Panc1 (cell line): ENCODE measurements at regions not wholly inside any gene's neighbourhood (a gene's known extent, or its start where the extent isn't known, plus 50 kb on each side); places are given as distances from the start of the nearest gene placed in this dataset.

ENCODE experiments used
- ATAC-seq: fragments of 200-7000 bp; cut with Tn5 transposase; 2 replicates; pipeline ENCODE4 v1.9.1; 2020; ENCODE audit warnings: mild to moderate bottlenecking, moderate library complexity
- BruUV-seq: library from RNA; stranded (reverse); fragments of 400-500 nt; replicated peaks from 2 replicates; lab custom pipeline; 2021; lab: Mats Ljungman, UMichigan
- CTCF ChIA-PET: fragments of 300-600 bp; sonication (Branson Sonifier 250); formaldehyde crosslinking; loops from one replicate; lab custom pipeline; 2022; ENCODE audit warnings: antibody characterized with exemption; lab: Charles Lee
- POLR2A ChIA-PET: fragments of 300-600 bp; sonication (Branson Sonifier 250); formaldehyde crosslinking; loops from one replicate; lab custom pipeline; 2022; ENCODE audit warnings: antibody characterized with exemption; lab: Charles Lee
- DNase-seq: peaks from one replicate; pipeline ENCODE4 v3.0.0-alpha.2; 2010; ENCODE audit warnings: low read depth, low spot score
- H3K27ac ChIP-seq: 2 replicates; pipeline ENCODE4 v1.5.1; 2011; ENCODE audit warnings: mild to moderate bottlenecking, low read length, inconsistent platforms
- H3K27me3 ChIP-seq: fragments of 200-500 bp; sonication (Bioruptor generic); 2 replicates; pipeline ENCODE4 v1.6.0; 2014; ENCODE audit warnings: low read length, inconsistent platforms; ENCODE audit not compliant: control insufficient read depth, insufficient read depth
- H3K36me3 ChIP-seq: fragments of 200-500 bp; sonication (Bioruptor generic); 2 replicates; pipeline ENCODE4 v1.5.1; 2014; ENCODE audit warnings: inconsistent platforms, mild to moderate bottlenecking, low read length, moderate library complexity; ENCODE audit not compliant: control insufficient read depth, insufficient read depth
- H3K4me1 ChIP-seq: 2 replicates; pipeline ENCODE4 v1.5.1; 2011; ENCODE audit warnings: inconsistent platforms, mild to moderate bottlenecking, low read length, moderate library complexity; ENCODE audit not compliant: control insufficient read depth, insufficient read depth
- H3K4me3 ChIP-seq, 2 experiments: 2 replicates each; pipeline ENCODE4 v1.5.1; 2011 to 2012; ENCODE audit warnings: low read depth in 2 of 2, low read length in 2 of 2, mild to moderate bottlenecking in 2 of 2, inconsistent platforms in 1 of 2, moderate library complexity in 1 of 2
- H3K9me3 ChIP-seq: fragments of 200-500 bp; sonication (Bioruptor generic); 2 replicates; pipeline ENCODE4 v1.5.1; 2014; ENCODE audit warnings: low read depth, mild to moderate bottlenecking, inconsistent platforms, low read length, moderate library complexity; ENCODE audit not compliant: control insufficient read depth, insufficient read depth
- CTCF ChIP-seq: fragments of 450-650 bp; IDR thresholded peaks from 2 replicates; pipeline ENCODE4 v1.5.1; 2017; ENCODE audit warnings: mild to moderate bottlenecking
- POLR2AphosphoS5 ChIP-seq: IDR thresholded peaks from 2 replicates; pipeline ENCODE4 v1.6.1; 2012; ENCODE audit warnings: mild to moderate bottlenecking, low read depth, low read length, moderate library complexity
- SIN3A ChIP-seq: IDR thresholded peaks from 2 replicates; pipeline ENCODE4 v1.6.1; 2012; ENCODE audit warnings: low read depth, mild to moderate bottlenecking, low read length, moderate library complexity, borderline replicate concordance; ENCODE audit not compliant: insufficient read depth
- TCF7L2 ChIP-seq: IDR thresholded peaks from 2 replicates; pipeline ENCODE4 v1.6.1; 2011; ENCODE audit warnings: mild to moderate bottlenecking, low read depth, low read length, inconsistent platforms
- in situ Hi-C: cut with HindIII; loops from 2 replicates; pipeline ENCODE4 v1.10.0; 2016; ENCODE audit warnings: low sequenced_read_pairs, low pct_unique_long_range_greater_than_20kb
- intact Hi-C: fragments of 100-400 bp; cut with micrococcal nuclease; formaldehyde crosslinking; loops from one replicate; pipeline ENCODE4 v1.10.0; 2022; ENCODE audit not compliant: unreplicated experiment
- TF ChIP-seq, protein P1 (sequence below), 2 experiments: IDR thresholded peaks; 2 replicates each; pipeline ENCODE4 v1.6.1; 2011 to 2012; ENCODE audit warnings: low read depth in 2 of 2, control low read depth in 1 of 2, low read length in 1 of 2, mild to moderate bottlenecking in 1 of 2, moderate library complexity in 1 of 2; ENCODE audit not compliant: insufficient read depth in 1 of 2

DNA sequence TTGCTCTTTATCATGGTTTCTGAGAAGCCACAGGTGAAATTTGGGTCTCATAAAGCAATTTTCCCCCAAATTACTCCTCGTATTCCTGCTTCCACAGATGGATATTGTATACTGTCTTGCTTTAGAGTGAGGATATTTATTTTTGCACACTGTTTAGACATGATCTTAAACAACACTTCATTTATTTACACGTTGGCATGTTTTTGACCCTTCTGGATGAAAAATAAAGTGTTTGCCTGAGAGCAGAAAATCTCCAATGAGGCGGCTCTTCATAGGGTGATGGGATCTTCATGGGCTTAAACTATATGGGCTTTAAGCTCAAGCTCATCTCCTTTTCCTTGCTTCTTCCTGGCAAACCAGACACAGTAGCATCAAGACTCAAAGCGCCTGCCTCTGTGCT is 148.4 kb downstream of the MACROH2A1 start:
- Histone ChIP-seq H3K4me3 (no peak overlapping the region), H3K4me1 (peaks cover 23% of the 10 kb centered on the region), H3K36me3 (no peaks in the 10 kb centered on the region), H3K9me3 (no peaks in the 10 kb centered on the region), H3K27me3 (no peaks in the 10 kb centered on the region), H3K27ac (no peak overlapping the region)
- ChIA-PET POLR2A (interaction anchor here (0.6 kb wide), 1 partner anchor 68 kb away, joined by 3 read pairs; no protein-coding TSS in a partner anchor), CTCF (no interaction called here)
- intact Hi-C loops (no loop called here), in situ Hi-C loops (no loop called here)
- TF ChIP-seq TCF7L2, result no peak
- TF ChIP-seq, protein P1, sequence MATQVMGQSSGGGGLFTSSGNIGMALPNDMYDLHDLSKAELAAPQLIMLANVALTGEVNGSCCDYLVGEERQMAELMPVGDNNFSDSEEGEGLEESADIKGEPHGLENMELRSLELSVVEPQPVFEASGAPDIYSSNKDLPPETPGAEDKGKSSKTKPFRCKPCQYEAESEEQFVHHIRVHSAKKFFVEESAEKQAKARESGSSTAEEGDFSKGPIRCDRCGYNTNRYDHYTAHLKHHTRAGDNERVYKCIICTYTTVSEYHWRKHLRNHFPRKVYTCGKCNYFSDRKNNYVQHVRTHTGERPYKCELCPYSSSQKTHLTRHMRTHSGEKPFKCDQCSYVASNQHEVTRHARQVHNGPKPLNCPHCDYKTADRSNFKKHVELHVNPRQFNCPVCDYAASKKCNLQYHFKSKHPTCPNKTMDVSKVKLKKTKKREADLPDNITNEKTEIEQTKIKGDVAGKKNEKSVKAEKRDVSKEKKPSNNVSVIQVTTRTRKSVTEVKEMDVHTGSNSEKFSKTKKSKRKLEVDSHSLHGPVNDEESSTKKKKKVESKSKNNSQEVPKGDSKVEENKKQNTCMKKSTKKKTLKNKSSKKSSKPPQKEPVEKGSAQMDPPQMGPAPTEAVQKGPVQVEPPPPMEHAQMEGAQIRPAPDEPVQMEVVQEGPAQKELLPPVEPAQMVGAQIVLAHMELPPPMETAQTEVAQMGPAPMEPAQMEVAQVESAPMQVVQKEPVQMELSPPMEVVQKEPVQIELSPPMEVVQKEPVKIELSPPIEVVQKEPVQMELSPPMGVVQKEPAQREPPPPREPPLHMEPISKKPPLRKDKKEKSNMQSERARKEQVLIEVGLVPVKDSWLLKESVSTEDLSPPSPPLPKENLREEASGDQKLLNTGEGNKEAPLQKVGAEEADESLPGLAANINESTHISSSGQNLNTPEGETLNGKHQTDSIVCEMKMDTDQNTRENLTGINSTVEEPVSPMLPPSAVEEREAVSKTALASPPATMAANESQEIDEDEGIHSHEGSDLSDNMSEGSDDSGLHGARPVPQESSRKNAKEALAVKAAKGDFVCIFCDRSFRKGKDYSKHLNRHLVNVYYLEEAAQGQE (IDR thresholded peaks at IDR 0.05; ENCODE audit: insufficient read depth in 1 of 2, low read depth in 2 of 2, low read length in 1 of 2), result no peak
- TF ChIP-seq SIN3A, result no peak
- no peak for TF ChIP-seq POLR2AphosphoS5
- TF ChIP-seq CTCF, result no peak
- BruUV-seq, result no TSS peak
- no peak for DNase-seq
- ATAC-seq, result no peak

DNA sequence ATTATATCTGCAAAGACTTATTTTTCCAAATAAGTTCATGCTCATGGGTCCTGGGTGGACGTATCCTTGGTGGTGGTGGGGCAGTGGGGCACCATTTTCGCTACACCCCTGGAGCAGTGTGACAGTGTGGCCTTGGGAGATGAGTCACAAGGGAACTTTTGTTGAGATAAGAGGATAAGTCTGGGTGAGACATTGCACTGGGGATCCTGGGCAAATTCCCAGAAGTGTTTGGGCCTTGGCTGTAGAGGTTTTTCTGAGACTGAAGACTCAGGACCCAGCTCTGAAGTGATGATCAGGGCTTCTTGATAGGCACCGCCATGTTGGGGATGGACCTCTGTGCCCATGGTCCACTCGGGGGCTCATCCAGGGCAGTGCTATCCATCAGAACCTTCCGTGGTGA is 149.4 kb downstream of the MACROH2A1 start:
- intact Hi-C loops, result no loop called here
- H3K36me3 ChIP-seq, result no peaks in the 10 kb centered on the region
- DNase-seq, result no peak
- no peak overlapping the region for H3K4me3 ChIP-seq
- no peak for TF ChIP-seq TCF7L2
- no peak for TF ChIP-seq SIN3A
- no peak for TF ChIP-seq CTCF
- TF ChIP-seq, protein P1 (IDR thresholded peaks at IDR 0.05; ENCODE audit: insufficient read depth in 1 of 2, low read depth in 2 of 2, low read length in 1 of 2), result no peak
- TF ChIP-seq POLR2AphosphoS5, result no peak
- ATAC-seq, result no peak
- POLR2A ChIA-PET, result no interaction called here
- H3K27me3 ChIP-seq, result no peaks in the 10 kb centered on the region
- in situ Hi-C loops, result no loop called here
- no TSS peak for BruUV-seq
- H3K27ac ChIP-seq, result no peak overlapping the region
- CTCF ChIA-PET, result interaction anchor here (0.6 kb wide), 2 partner anchors 15 to 33 kb away, joined by 4 to 5 read pairs; no protein-coding TSS in a partner anchor
- H3K9me3 ChIP-seq, result no peaks in the 10 kb centered on the region
- H3K4me1 ChIP-seq, result peaks cover 23% of the 10 kb centered on the region
